ENCODE measurements at regions not wholly inside any gene's neighbourhood (a gene's known extent, or its start where the extent isn't known, plus 50 kb on each side); places are given as distances from the start of the nearest gene placed in this dataset.

- TF ChIP-seq GATA2 (IDR thresholded peaks at IDR 0.05; ENCODE audit: insufficient read depth, insufficient read length, low read depth, low read length), result no peak
- TF ChIP-seq CTCF (IDR thresholded peaks at IDR 0.05; ENCODE audit: extremely low read depth in 1 of 2, insufficient read depth in 1 of 2, low read depth in 1 of 2, low read length in 2 of 2), result no peak
- TF ChIP-seq MAX (IDR thresholded peaks at IDR 0.05; ENCODE audit: insufficient read depth, insufficient read length), result no peak
- no peak for TF ChIP-seq MYC (IDR thresholded peaks at IDR 0.05; ENCODE audit: low read depth, low read length)
Observed at GRCh38 chr17:70819183-70819582, 649.9 kb downstream of the KCNJ2 start.

Data from endothelial cell of umbilical vein (primary cell).